Psoas muscle (tissue), 7 donors: ENCODE measurements at regions not wholly inside any gene's neighbourhood (a gene's known extent, or its start where the extent isn't known, plus 50 kb on each side); places are given as distances from the start of the nearest gene placed in this dataset.

ENCODE experiments used
- ATAC-seq, 4 donors: fragments of 200-7000 bp; cut with Tn5 transposase; one replicate each; pipeline ENCODE4 v1.9.1; 2020; ENCODE audit warnings: moderate library complexity in 3 of 4, mild to moderate bottlenecking in 2 of 4
- DNase-seq, 2 donors: peaks; one replicate each; pipeline ENCODE4 v3.0.0-alpha.2; 2020
- H3K27ac ChIP-seq: fragments of 200-600 bp; one replicate; pipeline ENCODE4 v1.8.0; 2022
- H3K27me3 ChIP-seq, 3 donors: fragments of 200-600 bp in 1 of 3; one replicate each; pipeline versions ENCODE4 v1.6.1 to v1.8.0; 2013 to 2022; ENCODE audit warnings: low read length in 2 of 3, mild to moderate bottlenecking in 2 of 3, moderate library complexity in 1 of 3; ENCODE audit not compliant: insufficient read depth in 3 of 3
- H3K36me3 ChIP-seq, 2 donors: fragments of 200-600 bp in 1 of 2; one replicate each; pipeline versions ENCODE4 v1.6.1 to v1.8.0; 2013 to 2022; ENCODE audit warnings: low read depth in 1 of 2, mild to moderate bottlenecking in 1 of 2, moderate library complexity in 1 of 2; ENCODE audit not compliant: insufficient read depth in 1 of 2
- H3K4me1 ChIP-seq: fragments of 200-600 bp; one replicate; pipeline ENCODE4 v1.8.0; 2022
- H3K4me3 ChIP-seq: fragments of 200-600 bp; one replicate; pipeline ENCODE4 v1.8.0; 2022; ENCODE audit warnings: mild to moderate bottlenecking
- H3K9me3 ChIP-seq: fragments of 200-600 bp; one replicate; pipeline ENCODE4 v1.8.0; 2022
- CTCF ChIP-seq: fragments of 200-600 bp; IDR thresholded peaks from one replicate; pipeline ENCODE4 v1.8.0; 2022; ENCODE audit warnings: antibody characterized with exemption
- WGBS, 3 donors: extraction: QIAGEN DNeasy Blood & Tissue Kit; methylation state at CpG; one replicate each; pipeline versions ENCODE4 v1.1.6 to v1.1.7; 2013; 5-methylcytosine and 5-hydroxymethylcytosine counted together
- intact Hi-C, 2 donors: fragments of 100-400 bp; cut with DNase I; formaldehyde crosslinking; loops; one replicate each; pipeline versions ENCODE4 v1.11.0 to v1.14.2; 2022
- donor health status: healthy with polysubstance abuse.
- donor health status: DM: no; HTN: no; CAD: no; lungs with moderate emphysema.
- donor health status: Bipolar disorder and iron deficiency.
- donor health status: healthy.
- donor health status: DM: yes; HTN: yes; CAD: no.
- donor health status: DM: no; HTN: no; CAD: no.
- donor health status: DM: yes; HTN: yes; CAD: no.

GRCh38 chr13:105319875-105320274 is 1215.6 kb downstream of the EFNB2 start:
- 40 to 59% (median 54%) methylated on average over 6 of the region's 6 CpGs for WGBS, 3 donors
- DNase-seq (no peak), ATAC-seq (no peak)
- H3K36me3 ChIP-seq: no peaks in the 10 kb centered on the region
- no peak for TF ChIP-seq CTCF
- H3K27ac ChIP-seq: no peak overlapping the region
- H3K4me3 ChIP-seq: no peak overlapping the region
- intact Hi-C loops: no loop called here
- no peaks in the 10 kb centered on the region for H3K4me1 ChIP-seq
- no peaks in the 10 kb centered on the region for H3K9me3 ChIP-seq
- no peaks in the 10 kb centered on the region for H3K27me3 ChIP-seq

GRCh38 chr13:105316731-105317130 is 1218.7 kb downstream of the EFNB2 start:
- no peak overlapping the region for H3K27ac ChIP-seq
- WGBS, 3 donors: 86 to 93% (median 90%) methylated on average over 4 of the region's 4 CpGs
- ATAC-seq (no peak), DNase-seq (no peak)
- intact Hi-C loops: no loop called here
- no peaks in the 10 kb centered on the region for H3K36me3 ChIP-seq
- H3K4me3 ChIP-seq: no peak overlapping the region
- H3K9me3 ChIP-seq: no peaks in the 10 kb centered on the region
- no peaks in the 10 kb centered on the region for H3K27me3 ChIP-seq
- no peak for TF ChIP-seq CTCF
- H3K4me1 ChIP-seq: no peaks in the 10 kb centered on the region

GRCh38 chr13:105312906-105313305 is 1222.6 kb downstream of the EFNB2 start:
- Histone ChIP-seq H3K27me3 (no peaks in the 10 kb centered on the region), H3K36me3 (no peaks in the 10 kb centered on the region), H3K4me3 (no peak overlapping the region), H3K27ac (no peak overlapping the region), H3K9me3 (no peaks in the 10 kb centered on the region), H3K4me1 (no peaks in the 10 kb centered on the region)
- intact Hi-C loops: no loop called here
- WGBS, 3 donors: 57 to 83% (median 68%) methylated on average over 2 of the region's 2 CpGs
- ATAC-seq (no peak), DNase-seq (no peak)
- TF ChIP-seq CTCF: no peak

GRCh38 chr13:105311094-105311493 is 1224.4 kb downstream of the EFNB2 start:
- Histone ChIP-seq H3K4me3 (no peak overlapping the region), H3K36me3 (no peaks in the 10 kb centered on the region), H3K4me1 (no peaks in the 10 kb centered on the region), H3K9me3 (no peaks in the 10 kb centered on the region), H3K27ac (no peak overlapping the region), H3K27me3 (no peaks in the 10 kb centered on the region)
- DNase-seq (no peak), ATAC-seq (no peak)
- 91 to 92% (median 92%) methylated on average over 4 of the region's 4 CpGs for WGBS, 3 donors
- intact Hi-C loops: no loop called here
- TF ChIP-seq CTCF: no peak

GRCh38 chr13:105307776-105308175 is 1227.7 kb downstream of the EFNB2 start:
- no peak for TF ChIP-seq CTCF
- H3K9me3 ChIP-seq: no peaks in the 10 kb centered on the region
- H3K4me3 ChIP-seq: no peak overlapping the region
- WGBS, 3 donors: 83 to 92% (median 85%) methylated on average over 3 of the region's 3 CpGs
- H3K36me3 ChIP-seq: no peaks in the 10 kb centered on the region
- H3K27me3 ChIP-seq: no peaks in the 10 kb centered on the region
- DNase-seq: no peak
- no peak overlapping the region for H3K27ac ChIP-seq
- ATAC-seq: no peak
- intact Hi-C loops: no loop called here
- no peaks in the 10 kb centered on the region for H3K4me1 ChIP-seq
